RWPE2 (cell line): ENCODE measurements at regions not wholly inside any gene's neighbourhood (a gene's known extent, or its start where the extent isn't known, plus 50 kb on each side); places are given as distances from the start of the nearest gene placed in this dataset.
A peak's percentile ranks its signal among the peaks of the same experiment; 100 is the strongest.

Experiments
- ATAC-seq: fragments of 200-7000 bp; cut with Tn5 transposase; 3 replicates; pipeline ENCODE4 v1.9.1; 2021; ENCODE audit warnings: low read depth
- DNase-seq: peaks from one replicate; pipeline ENCODE4 v3.0.0-alpha.2; 2020; ENCODE audit warnings: low spot score
- H3K27ac ChIP-seq: fragments of 450-650 bp; 2 replicates; pipeline ENCODE4 v1.5.1; 2017; ENCODE audit warnings: mild to moderate bottlenecking; ENCODE audit not compliant: poor library complexity, severe bottlenecking
- H3K27me3 ChIP-seq: fragments of 250-450 bp; sonication (Bioruptor Pico); 2 replicates; pipeline ENCODE4 v1.5.1; 2021; ENCODE audit warnings: mild to moderate bottlenecking, moderate library complexity; ENCODE audit not compliant: insufficient read depth, poor library complexity, severe bottlenecking
- H3K36me3 ChIP-seq: fragments of 250-450 bp; sonication (Bioruptor Pico); 2 replicates; pipeline ENCODE4 v1.5.1; 2020; ENCODE audit warnings: low read depth, mild to moderate bottlenecking, moderate library complexity
- H3K4me1 ChIP-seq: fragments of 250-450 bp; sonication (Bioruptor Pico); 2 replicates; pipeline ENCODE4 v1.5.1; 2021; ENCODE audit warnings: mild to moderate bottlenecking, moderate library complexity; ENCODE audit not compliant: insufficient read depth, poor library complexity, severe bottlenecking
- H3K4me3 ChIP-seq: fragments of 250-450 bp; sonication (Bioruptor Pico); 2 replicates; pipeline ENCODE4 v1.5.1; 2021; ENCODE audit warnings: mild to moderate bottlenecking, moderate library complexity; ENCODE audit not compliant: severe bottlenecking
- H3K9me3 ChIP-seq: fragments of 250-450 bp; sonication (Bioruptor Pico); 2 replicates; pipeline ENCODE4 v1.5.1; 2021; ENCODE audit warnings: mild to moderate bottlenecking, moderate library complexity; ENCODE audit not compliant: severe bottlenecking
- CTCF ChIP-seq: fragments of 450-650 bp; IDR thresholded peaks from one replicate; pipeline ENCODE4 v1.5.1; 2017; ENCODE audit warnings: mild to moderate bottlenecking, moderate library complexity; ENCODE audit not compliant: poor library complexity, severe bottlenecking

GRCh38 chr5:162996053-162996452 lies 441.3 kb upstream of the CCNG1 start:
- no peaks in the 10 kb centered on the region for H3K4me1 ChIP-seq

GRCh38 chr5:163005949-163006348 lies 431.4 kb upstream of the CCNG1 start:
- H3K27ac ChIP-seq: no peak overlapping the region
- DNase-seq (no peak), ATAC-seq (peak; percentile 79)
- H3K9me3 ChIP-seq: peaks cover 2% of the 10 kb centered on the region
- H3K4me1 ChIP-seq: no peaks in the 10 kb centered on the region
- no peaks in the 10 kb centered on the region for H3K36me3 ChIP-seq
- no peak overlapping the region for H3K4me3 ChIP-seq
- no peaks in the 10 kb centered on the region for H3K27me3 ChIP-seq
- peak; percentile 71 for TF ChIP-seq CTCF

More at GRCh38 chr5:162996053-162996452, 441.3 kb upstream of the CCNG1 start:
- Histone ChIP-seq H3K36me3 (no peaks in the 10 kb centered on the region), H3K27ac (no peak overlapping the region), H3K4me3 (no peak overlapping the region), H3K9me3 (peaks cover 3% of the 10 kb centered on the region), H3K27me3 (no peaks in the 10 kb centered on the region)
- no peak for TF ChIP-seq CTCF
- no peak for ATAC-seq
- no peak for DNase-seq

GRCh38 chr5:163022582-163023128 lies 414.7 kb upstream of the CCNG1 start:
- no peak for DNase-seq
- Histone ChIP-seq H3K4me3 (no peak overlapping the region), H3K9me3 (peaks cover 5% of the 10 kb centered on the region), H3K4me1 (no peaks in the 10 kb centered on the region), H3K27ac (no peak overlapping the region), H3K27me3 (peaks cover 4% of the 10 kb centered on the region), H3K36me3 (no peaks in the 10 kb centered on the region)
- ATAC-seq: no peak
- TF ChIP-seq CTCF: no peak

GRCh38 chr5:163023846-163024245 lies 413.5 kb upstream of the CCNG1 start:
- Histone ChIP-seq H3K4me1 (no peaks in the 10 kb centered on the region), H3K27ac (no peak overlapping the region), H3K9me3 (peaks cover 5% of the 10 kb centered on the region), H3K27me3 (peaks cover 4% of the 10 kb centered on the region), H3K4me3 (no peak overlapping the region), H3K36me3 (no peaks in the 10 kb centered on the region)
- no peak for DNase-seq
- no peak for ATAC-seq
- TF ChIP-seq CTCF: no peak

- Histone ChIP-seq H3K27me3 (peaks cover under 1% of the 10 kb centered on the region), H3K36me3 (no peaks in the 10 kb centered on the region), H3K4me1 (no peaks in the 10 kb centered on the region), H3K4me3 (no peak overlapping the region), H3K9me3 (peaks cover 5% of the 10 kb centered on the region), H3K27ac (no peak overlapping the region)
- TF ChIP-seq CTCF: no peak
- no peak for DNase-seq
- no peak for ATAC-seq
Measured at GRCh38 chr5:163024936-163025335, 412.5 kb upstream of the CCNG1 start.
